Endothelial cell (in vitro differentiated cells): ENCODE measurements at regions not wholly inside any gene's neighbourhood (a gene's known extent, or its start where the extent isn't known, plus 50 kb on each side); places are given as distances from the start of the nearest gene placed in this dataset.

Experiments used
- DNase-seq: peaks from one replicate; pipeline ENCODE4 v3.0.0; 2021; ENCODE audit warnings: low spot score
- H3K27ac Mint-ChIP-seq: one replicate; pipeline ENCODE4 v1.8.0; 2021; ENCODE audit warnings: mixed read lengths, inconsistent platforms; ENCODE audit not compliant: unreplicated experiment
- H3K27me3 Mint-ChIP-seq: one replicate; pipeline ENCODE4 v1.8.0; 2021; ENCODE audit warnings: mild to moderate bottlenecking, moderate library complexity, mixed read lengths, inconsistent platforms; ENCODE audit not compliant: unreplicated experiment
- H3K36me3 Mint-ChIP-seq: one replicate; pipeline ENCODE4 v1.8.0; 2021; ENCODE audit warnings: mild to moderate bottlenecking, low read depth, mixed read lengths, inconsistent platforms; ENCODE audit not compliant: unreplicated experiment
- H3K4me1 Mint-ChIP-seq: one replicate; pipeline ENCODE4 v1.8.0; 2021; ENCODE audit warnings: mild to moderate bottlenecking, mixed read lengths, inconsistent platforms; ENCODE audit not compliant: unreplicated experiment
- H3K4me3 Mint-ChIP-seq: one replicate; pipeline ENCODE4 v1.8.0; 2021; ENCODE audit warnings: mild to moderate bottlenecking, mixed read lengths, inconsistent platforms; ENCODE audit not compliant: unreplicated experiment
- H3K9me3 Mint-ChIP-seq: one replicate; pipeline ENCODE4 v1.8.0; 2021; ENCODE audit warnings: mixed read lengths, inconsistent platforms; ENCODE audit not compliant: unreplicated experiment
- TF ChIP-seq, protein P1 (sequence below): fragments of 200-600 bp; sonication (generic); IDR thresholded peaks from one replicate; pipeline ENCODE4 v1.5.0; 2021; ENCODE audit warnings: antibody characterized with exemption; ENCODE audit not compliant: unreplicated experiment

DNA sequence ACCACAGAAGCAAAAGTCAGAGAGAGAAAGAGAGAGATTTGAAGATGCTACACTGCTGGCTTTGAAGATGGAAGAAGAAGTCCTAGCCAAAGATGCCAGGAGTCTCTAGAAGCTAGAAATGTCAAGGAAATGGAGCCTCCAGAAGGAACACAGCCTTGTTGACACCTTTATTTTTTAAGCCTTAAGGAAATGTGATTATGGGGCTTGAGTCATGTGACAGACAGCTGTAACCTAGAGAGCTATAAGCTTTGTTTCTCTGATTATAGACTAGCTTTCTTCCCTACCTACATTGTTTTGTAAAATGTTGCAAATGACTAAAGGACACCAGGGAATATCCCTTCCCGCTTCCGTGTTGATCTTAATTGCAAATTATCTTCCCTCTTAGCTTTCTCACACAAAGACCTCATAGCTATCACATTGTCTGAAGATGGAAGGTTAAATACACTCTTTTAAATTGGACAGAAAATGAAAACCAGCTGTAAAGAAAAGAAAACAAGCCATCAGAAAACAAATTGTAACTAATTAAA is 199.9 kb downstream of the ARHGAP12 start:
- Mint-ChIP-seq H3K9me3 (peaks cover 4% of the 10 kb centered on the region), H3K27ac (no peak overlapping the region), H3K4me3 (no peak overlapping the region), H3K27me3 (no peaks in the 10 kb centered on the region), H3K36me3 (peaks cover 4% of the 10 kb centered on the region), H3K4me1 (no peaks in the 10 kb centered on the region)
- TF ChIP-seq, protein P1, sequence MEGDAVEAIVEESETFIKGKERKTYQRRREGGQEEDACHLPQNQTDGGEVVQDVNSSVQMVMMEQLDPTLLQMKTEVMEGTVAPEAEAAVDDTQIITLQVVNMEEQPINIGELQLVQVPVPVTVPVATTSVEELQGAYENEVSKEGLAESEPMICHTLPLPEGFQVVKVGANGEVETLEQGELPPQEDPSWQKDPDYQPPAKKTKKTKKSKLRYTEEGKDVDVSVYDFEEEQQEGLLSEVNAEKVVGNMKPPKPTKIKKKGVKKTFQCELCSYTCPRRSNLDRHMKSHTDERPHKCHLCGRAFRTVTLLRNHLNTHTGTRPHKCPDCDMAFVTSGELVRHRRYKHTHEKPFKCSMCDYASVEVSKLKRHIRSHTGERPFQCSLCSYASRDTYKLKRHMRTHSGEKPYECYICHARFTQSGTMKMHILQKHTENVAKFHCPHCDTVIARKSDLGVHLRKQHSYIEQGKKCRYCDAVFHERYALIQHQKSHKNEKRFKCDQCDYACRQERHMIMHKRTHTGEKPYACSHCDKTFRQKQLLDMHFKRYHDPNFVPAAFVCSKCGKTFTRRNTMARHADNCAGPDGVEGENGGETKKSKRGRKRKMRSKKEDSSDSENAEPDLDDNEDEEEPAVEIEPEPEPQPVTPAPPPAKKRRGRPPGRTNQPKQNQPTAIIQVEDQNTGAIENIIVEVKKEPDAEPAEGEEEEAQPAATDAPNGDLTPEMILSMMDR: no peak
- no peak for DNase-seq

DNA sequence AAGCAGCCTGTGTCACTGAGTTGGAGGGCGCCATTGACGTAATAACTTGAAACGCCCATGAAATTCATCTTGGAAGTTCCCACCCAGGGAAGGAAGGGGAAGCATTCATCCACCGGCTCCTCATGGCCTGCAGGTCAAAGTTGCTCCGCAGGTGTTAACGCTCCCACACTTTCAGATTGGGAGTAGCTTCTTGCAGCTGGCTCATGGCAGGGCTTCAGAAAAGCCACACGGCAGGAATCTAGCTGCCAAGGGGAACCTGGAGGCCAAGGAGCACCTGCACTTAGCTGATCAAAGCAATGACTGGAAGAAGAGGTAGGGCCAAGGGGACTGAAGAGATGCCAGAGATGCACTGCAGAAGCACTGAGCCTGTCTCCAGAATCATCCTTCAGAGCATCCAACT is 203.2 kb downstream of the ARHGAP12 start:
- Mint-ChIP-seq H3K4me1 (no peaks in the 10 kb centered on the region), H3K27ac (no peak overlapping the region), H3K9me3 (peaks cover 4% of the 10 kb centered on the region), H3K27me3 (no peaks in the 10 kb centered on the region), H3K36me3 (peaks cover 4% of the 10 kb centered on the region), H3K4me3 (no peak overlapping the region)
- TF ChIP-seq, protein P1: no peak
- no peak for DNase-seq

DNA sequence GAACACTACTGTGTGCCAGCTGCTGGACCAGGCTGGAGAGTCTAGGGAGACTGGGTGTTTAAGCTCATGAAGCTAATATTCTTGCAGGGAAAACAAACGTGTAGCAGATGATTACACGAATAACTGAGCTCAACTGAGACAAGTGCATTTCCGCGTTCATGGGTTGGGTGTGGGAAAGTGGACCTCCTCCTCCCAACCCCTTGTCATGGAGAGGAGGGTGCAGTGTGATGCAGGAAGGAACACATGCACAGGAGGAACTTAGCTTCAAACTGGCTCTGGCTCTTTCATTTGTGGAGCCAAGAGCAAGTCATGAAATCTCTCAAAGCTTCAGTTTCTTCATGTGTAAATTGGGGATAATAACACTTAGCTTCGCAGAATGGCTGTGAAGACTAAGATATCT is 204.3 kb downstream of the ARHGAP12 start:
- DNase-seq: no peak
- Mint-ChIP-seq H3K27ac (no peak overlapping the region), H3K4me1 (no peaks in the 10 kb centered on the region), H3K9me3 (peaks cover 4% of the 10 kb centered on the region), H3K27me3 (no peaks in the 10 kb centered on the region), H3K4me3 (no peak overlapping the region), H3K36me3 (peaks cover 8% of the 10 kb centered on the region)
- TF ChIP-seq, protein P1: no peak

DNA sequence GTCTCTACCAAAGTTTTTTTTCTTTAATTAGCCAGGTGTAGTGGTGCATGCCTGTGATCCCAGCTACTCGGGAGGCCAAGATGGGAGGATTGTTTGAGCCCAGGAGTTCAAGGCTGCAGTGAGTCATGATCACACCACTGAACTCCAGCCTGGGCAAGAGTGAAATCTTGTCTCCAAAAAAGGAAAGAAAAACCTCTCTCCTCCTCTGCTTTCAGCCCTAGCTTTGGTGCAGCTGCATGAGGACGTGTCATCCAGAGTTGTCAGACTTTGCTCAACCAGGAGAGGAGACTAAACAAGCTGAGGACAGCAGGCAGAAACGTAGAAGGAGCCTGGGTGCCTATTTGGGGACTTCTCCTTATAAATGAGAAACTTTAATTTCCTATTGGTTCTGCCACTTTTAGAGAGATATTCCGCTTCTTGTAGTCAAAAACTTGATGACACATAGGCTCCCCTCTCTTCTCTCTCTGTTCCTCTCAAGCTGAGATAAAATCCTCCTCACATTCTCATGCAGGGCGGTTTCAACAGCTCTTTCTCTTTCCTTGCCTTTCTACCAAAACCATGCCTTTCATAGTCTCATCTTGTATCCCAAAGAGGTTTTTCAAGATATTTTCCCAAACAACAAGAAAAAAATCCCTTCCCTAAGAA is 205.4 kb downstream of the ARHGAP12 start:
- Mint-ChIP-seq H3K4me3 (no peak overlapping the region), H3K4me1 (no peaks in the 10 kb centered on the region), H3K36me3 (peaks cover 5% of the 10 kb centered on the region), H3K27ac (no peak overlapping the region), H3K27me3 (no peaks in the 10 kb centered on the region), H3K9me3 (peaks cover 4% of the 10 kb centered on the region)
- TF ChIP-seq, protein P1: no peak
- DNase-seq: no peak

DNA sequence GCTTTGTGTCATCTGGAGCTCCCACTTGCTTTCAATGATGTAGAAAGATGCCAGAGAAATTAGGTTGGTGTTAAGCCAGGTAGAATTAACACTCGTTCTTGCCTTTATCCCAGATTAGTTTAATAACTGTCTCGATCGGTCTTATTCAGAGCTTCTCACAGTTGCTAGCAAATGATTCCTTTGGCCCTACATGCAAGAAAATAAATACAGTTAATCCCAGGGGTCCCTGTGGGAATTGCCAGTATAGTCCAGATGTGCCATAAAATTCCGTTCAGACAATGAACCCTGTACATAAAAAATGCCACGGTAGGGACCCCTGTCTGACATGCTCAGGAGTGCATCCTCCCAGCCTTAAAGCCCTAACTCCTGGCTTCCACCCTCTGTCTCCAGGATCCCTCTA is 207.5 kb downstream of the ARHGAP12 start:
- H3K9me3 Mint-ChIP-seq: peaks cover 4% of the 10 kb centered on the region
- TF ChIP-seq, protein P1: no peak
- H3K27ac Mint-ChIP-seq: no peak overlapping the region
- H3K27me3 Mint-ChIP-seq: no peaks in the 10 kb centered on the region
- H3K4me3 Mint-ChIP-seq: no peak overlapping the region
- peaks cover 5% of the 10 kb centered on the region for H3K36me3 Mint-ChIP-seq
- no peak for DNase-seq
- no peaks in the 10 kb centered on the region for H3K4me1 Mint-ChIP-seq
